Esophagus muscularis mucosa (tissue), 4 donors: ENCODE measurements at regions not wholly inside any gene's neighbourhood (a gene's known extent, or its start where the extent isn't known, plus 50 kb on each side); places are given as distances from the start of the nearest gene placed in this dataset.

Source experiments
- DNase-seq: peaks from one replicate; pipeline ENCODE4 v3.0.0-alpha.2; 2017; ENCODE audit errors: extremely low spot score
- H3K27ac ChIP-seq, 4 donors: fragments of 200-600 bp; sonication (generic); replicated peaks in 1 of 4; 1 replicate in 3 of 4; 2 replicates in 1 of 4; pipeline ENCODE4 v1.5.1; 2016 to 2019; ENCODE audit warnings: mild to moderate bottlenecking in 1 of 4
- H3K27me3 ChIP-seq, 4 donors: fragments of 200-600 bp; sonication (generic); one replicate each; pipeline versions ENCODE4 v1.5.1 to v1.6.0; 2016 to 2019
- H3K36me3 ChIP-seq, 4 donors: fragments of 200-600 bp; sonication (generic); one replicate each; pipeline ENCODE4 v1.5.1; 2016 to 2019
- H3K4me1 ChIP-seq, 4 donors: fragments of 200-600 bp; sonication (generic); one replicate each; pipeline ENCODE4 v1.5.1; 2016 to 2019
- H3K4me3 ChIP-seq, 4 donors: fragments of 200-600 bp; sonication (generic); 1 replicate in 2 of 4; 2 replicates in 2 of 4; pipeline ENCODE4 v1.5.1; 2016 to 2019; ENCODE audit warnings: mild to moderate bottlenecking in 4 of 4, moderate library complexity in 1 of 4
- H3K9me3 ChIP-seq, 4 donors: fragments of 200-600 bp; sonication (generic); 1 replicate in 3 of 4; 2 replicates in 1 of 4; pipeline ENCODE4 v1.5.1; 2016 to 2019
- EP300 ChIP-seq: sonication (generic); formaldehyde crosslinking; IDR thresholded peaks from one replicate; pipeline ENCODE4 v1.6.1; 2017; ENCODE audit warnings: antibody characterized with exemption
- POLR2A ChIP-seq: fragments of 450-650 bp; IDR thresholded peaks from one replicate; pipeline ENCODE4 v1.6.1; 2017; ENCODE audit warnings: antibody characterized with exemption, moderate library complexity, mild to moderate bottlenecking, low read depth
- POLR2AphosphoS5 ChIP-seq, 2 donors: sonication (generic); formaldehyde crosslinking; IDR thresholded peaks; one replicate each; pipeline ENCODE4 v1.6.1; 2017; ENCODE audit warnings: antibody characterized with exemption in 2 of 2
- WGBS: methylation state at CpG from one replicate; pipeline ENCODE4 v1.1.5; 2018; 5-methylcytosine and 5-hydroxymethylcytosine counted together
- intact Hi-C: fragments of 100-400 bp; cut with DNase I; formaldehyde crosslinking; loops from one replicate; pipeline ENCODE4 v1.15.1; 2023
- TF ChIP-seq, protein P1 (sequence below), 3 experiments: fragments of 200-600 bp in 2 of 3; fragments of 450-650 bp in 1 of 3; sonication (generic) in 2 of 3; IDR thresholded peaks; one replicate each; pipeline ENCODE4 v1.5.1; 2017 to 2019; ENCODE audit warnings: antibody characterized with exemption in 3 of 3, mild to moderate bottlenecking in 2 of 3, moderate library complexity in 1 of 3

DNA sequence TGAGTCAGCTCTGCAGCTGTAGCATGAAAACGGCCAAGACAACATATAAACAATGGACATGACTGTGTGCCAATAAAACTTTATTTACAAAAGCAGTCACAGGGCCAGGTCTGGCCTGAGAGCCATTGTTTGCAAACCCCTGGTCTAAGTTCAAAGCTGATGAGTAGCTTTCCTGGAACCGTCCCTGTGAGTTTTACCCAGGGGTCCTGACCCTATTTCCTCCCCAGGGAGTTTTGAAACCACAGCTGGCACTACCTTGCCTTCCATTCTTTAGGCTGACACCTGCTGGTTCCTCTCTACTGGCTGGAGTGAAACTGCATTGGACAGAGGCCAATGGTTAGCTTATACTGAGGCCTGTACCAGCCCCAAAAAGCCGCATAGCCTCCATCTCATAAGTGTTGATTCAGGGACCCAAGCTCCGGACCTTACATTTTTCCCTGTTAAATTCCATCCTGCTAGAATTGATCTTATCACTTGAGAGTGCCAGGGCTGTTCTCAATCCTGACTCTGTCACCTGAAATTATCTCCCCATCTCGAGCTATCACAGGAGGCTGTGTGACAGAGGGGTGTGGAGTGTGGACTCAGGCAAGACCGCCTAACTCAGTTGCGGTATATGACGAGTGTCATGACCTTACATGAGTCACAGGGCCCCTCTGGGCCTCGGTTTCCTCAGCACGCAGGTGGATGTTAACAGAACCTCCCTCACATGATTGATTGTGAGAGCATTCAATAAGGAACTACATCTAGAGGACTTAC, 343.6 kb downstream of the NPHP4 start:
- Histone ChIP-seq H3K27me3 (peaks cover 0 to 83% (median 0%) of the 10 kb centered on the region in 4 donors), H3K9me3 (no peaks in the 10 kb centered on the region), H3K4me1 (peaks cover 0 to 13% (median 12%) of the 10 kb centered on the region in 4 donors), H3K27ac (no peak overlapping the region), H3K4me3 (no peak overlapping the region), H3K36me3 (no peaks in the 10 kb centered on the region)
- intact Hi-C loops = no loop called here
- 88% methylated on average over 10 of the region's 10 CpGs for WGBS
- TF ChIP-seq POLR2AphosphoS5 (IDR thresholded peaks at IDR 0.05) (no peak), POLR2A (no peak), EP300 (no peak)
- TF ChIP-seq, protein P1, sequence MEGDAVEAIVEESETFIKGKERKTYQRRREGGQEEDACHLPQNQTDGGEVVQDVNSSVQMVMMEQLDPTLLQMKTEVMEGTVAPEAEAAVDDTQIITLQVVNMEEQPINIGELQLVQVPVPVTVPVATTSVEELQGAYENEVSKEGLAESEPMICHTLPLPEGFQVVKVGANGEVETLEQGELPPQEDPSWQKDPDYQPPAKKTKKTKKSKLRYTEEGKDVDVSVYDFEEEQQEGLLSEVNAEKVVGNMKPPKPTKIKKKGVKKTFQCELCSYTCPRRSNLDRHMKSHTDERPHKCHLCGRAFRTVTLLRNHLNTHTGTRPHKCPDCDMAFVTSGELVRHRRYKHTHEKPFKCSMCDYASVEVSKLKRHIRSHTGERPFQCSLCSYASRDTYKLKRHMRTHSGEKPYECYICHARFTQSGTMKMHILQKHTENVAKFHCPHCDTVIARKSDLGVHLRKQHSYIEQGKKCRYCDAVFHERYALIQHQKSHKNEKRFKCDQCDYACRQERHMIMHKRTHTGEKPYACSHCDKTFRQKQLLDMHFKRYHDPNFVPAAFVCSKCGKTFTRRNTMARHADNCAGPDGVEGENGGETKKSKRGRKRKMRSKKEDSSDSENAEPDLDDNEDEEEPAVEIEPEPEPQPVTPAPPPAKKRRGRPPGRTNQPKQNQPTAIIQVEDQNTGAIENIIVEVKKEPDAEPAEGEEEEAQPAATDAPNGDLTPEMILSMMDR (IDR thresholded peaks at IDR 0.05) = no peak
- DNase-seq = no peak

DNA sequence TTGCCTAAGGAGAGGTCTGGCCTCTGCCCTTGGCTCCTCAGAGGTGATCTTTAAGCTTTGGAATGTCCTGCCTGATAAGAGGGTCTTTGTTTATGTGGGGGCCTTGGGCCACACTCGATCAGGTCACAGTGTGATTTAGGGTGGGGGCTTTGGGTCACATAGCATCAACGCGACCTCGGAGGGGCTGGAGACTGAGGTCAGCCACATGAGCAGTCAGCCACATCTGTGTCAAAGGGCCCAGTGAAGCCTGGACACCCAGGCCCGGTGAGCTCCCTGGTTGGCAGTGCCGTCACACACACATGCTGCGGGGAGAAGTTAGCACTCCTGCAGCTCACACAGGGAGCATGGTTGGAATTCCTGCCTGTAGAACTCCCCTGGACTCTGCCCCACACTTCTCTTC, 345.0 kb downstream of the NPHP4 start:
- intact Hi-C loops = no loop called here
- WGBS = 63% methylated on average over 7 of the region's 7 CpGs
- TF ChIP-seq POLR2AphosphoS5 (IDR thresholded peaks at IDR 0.05) = no peak
- Histone ChIP-seq H3K4me3 (no peak overlapping the region), H3K36me3 (no peaks in the 10 kb centered on the region), H3K9me3 (no peaks in the 10 kb centered on the region), H3K4me1 (peaks cover 0 to 4% (median 3%) of the 10 kb centered on the region in 4 donors), H3K27ac (no peak overlapping the region), H3K27me3 (peaks cover 0 to 76% (median 0%) of the 10 kb centered on the region in 4 donors)
- no peak for DNase-seq

DNA sequence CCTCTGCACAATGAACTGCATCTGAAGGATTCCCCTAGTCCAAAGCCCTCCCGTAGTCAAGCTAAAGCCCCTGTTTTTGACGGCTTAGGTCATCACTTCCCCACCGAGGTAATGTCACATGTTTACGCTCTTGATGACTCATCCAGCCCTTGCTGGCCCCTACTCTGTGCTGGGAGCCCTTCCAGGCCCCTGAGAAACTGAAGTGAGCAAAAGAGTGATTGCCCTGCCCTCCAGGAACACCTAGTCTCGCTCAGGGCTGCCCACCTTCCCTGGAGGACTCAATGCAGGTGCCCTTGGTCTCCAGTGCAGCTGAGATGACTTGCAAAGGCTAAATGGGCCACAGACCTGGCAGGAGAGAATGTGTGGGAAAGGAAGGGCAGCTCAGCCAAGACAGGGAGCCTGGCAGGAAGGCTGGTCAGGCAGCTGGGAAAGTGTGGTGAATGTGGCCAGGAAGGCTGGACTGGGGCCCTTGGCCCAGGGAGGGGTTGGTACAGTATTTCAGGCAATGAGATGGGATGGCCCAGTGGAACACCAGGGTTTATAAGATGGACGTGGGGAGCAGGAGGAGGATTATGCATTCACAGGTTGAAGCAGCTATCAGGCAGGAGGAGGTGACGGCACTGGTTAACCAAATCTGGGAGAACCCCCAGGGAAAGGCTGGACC, 345.6 kb downstream of the NPHP4 start:
- no peaks in the 10 kb centered on the region for H3K9me3 ChIP-seq
- DNase-seq = no peak
- H3K4me1 ChIP-seq = no peaks in the 10 kb centered on the region
- TF ChIP-seq POLR2A (no peak), POLR2AphosphoS5 (IDR thresholded peaks at IDR 0.05) (no peak), EP300 (no peak)
- TF ChIP-seq, protein P1 (IDR thresholded peaks at IDR 0.05) = no peak
- intact Hi-C loops = no loop called here
- peaks cover 0 to 70% (median 0%) of the 10 kb centered on the region in 4 donors for H3K27me3 ChIP-seq
- no peak overlapping the region for H3K27ac ChIP-seq
- H3K36me3 ChIP-seq = no peaks in the 10 kb centered on the region
- no peak overlapping the region for H3K4me3 ChIP-seq
- 47% methylated on average over 7 of the region's 7 CpGs for WGBS

- no peak for DNase-seq
- H3K27ac ChIP-seq = no peak overlapping the region
- no peaks in the 10 kb centered on the region for H3K9me3 ChIP-seq
- no peaks in the 10 kb centered on the region for H3K4me1 ChIP-seq
- intact Hi-C loops = no loop called here
- peaks cover 0 to 70% (median 0%) of the 10 kb centered on the region in 4 donors for H3K27me3 ChIP-seq
- no peak overlapping the region for H3K4me3 ChIP-seq
- no peak for TF ChIP-seq EP300
- no peak for TF ChIP-seq POLR2A
- TF ChIP-seq, protein P1 (IDR thresholded peaks at IDR 0.05) = no peak
- no peak for TF ChIP-seq POLR2AphosphoS5 (IDR thresholded peaks at IDR 0.05)
- H3K36me3 ChIP-seq = no peaks in the 10 kb centered on the region
- 77% methylated on average over 4 of the region's 6 CpGs for WGBS
Observed at GRCh38 chr1:5645929-5646328, 346.3 kb downstream of the NPHP4 start.

DNA sequence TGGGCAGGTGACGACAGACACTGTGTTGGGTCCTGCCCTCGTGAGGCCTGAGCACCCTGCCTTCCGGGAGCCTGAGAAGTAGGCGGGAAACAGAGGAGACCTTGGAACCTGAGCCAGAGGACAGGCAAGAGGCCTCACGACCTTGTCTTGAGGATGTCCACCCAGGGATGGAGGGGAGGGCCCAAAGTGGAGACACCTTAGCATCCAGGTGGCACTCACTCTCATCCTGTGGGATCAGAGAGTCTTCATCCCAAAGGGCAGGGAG, 347.2 kb downstream of the NPHP4 start:
- TF ChIP-seq EP300 (no peak), POLR2A (no peak), POLR2AphosphoS5 (IDR thresholded peaks at IDR 0.05) (no peak)
- TF ChIP-seq, protein P1 (IDR thresholded peaks at IDR 0.05) = no peak
- H3K4me3 ChIP-seq = no peak overlapping the region
- 78% methylated on average over 5 of the region's 5 CpGs for WGBS

More for the DNA sequence above, 347.2 kb downstream of the NPHP4 start:
- H3K9me3 ChIP-seq = no peaks in the 10 kb centered on the region
- DNase-seq = no peak
- no peaks in the 10 kb centered on the region for H3K4me1 ChIP-seq
- H3K36me3 ChIP-seq = no peaks in the 10 kb centered on the region
- intact Hi-C loops = no loop called here
- peaks cover 0 to 70% (median 0%) of the 10 kb centered on the region in 4 donors for H3K27me3 ChIP-seq
- no peak overlapping the region for H3K27ac ChIP-seq
